Non-pigmented ciliary epithelial cell (primary cell): ENCODE measurements at regions not wholly inside any gene's neighbourhood (a gene's known extent, or its start where the extent isn't known, plus 50 kb on each side); places are given as distances from the start of the nearest gene placed in this dataset.
"Not testable (repeated sequence)": the region's sequence is repeated elsewhere in the genome, so short reads cannot be mapped to it uniquely, and the experiment has no call there.

Experiments used
- DNase-seq: peaks from one replicate; pipeline ENCODE4 v3.0.0-alpha.2; 2010; ENCODE audit warnings: low read depth

DNA sequence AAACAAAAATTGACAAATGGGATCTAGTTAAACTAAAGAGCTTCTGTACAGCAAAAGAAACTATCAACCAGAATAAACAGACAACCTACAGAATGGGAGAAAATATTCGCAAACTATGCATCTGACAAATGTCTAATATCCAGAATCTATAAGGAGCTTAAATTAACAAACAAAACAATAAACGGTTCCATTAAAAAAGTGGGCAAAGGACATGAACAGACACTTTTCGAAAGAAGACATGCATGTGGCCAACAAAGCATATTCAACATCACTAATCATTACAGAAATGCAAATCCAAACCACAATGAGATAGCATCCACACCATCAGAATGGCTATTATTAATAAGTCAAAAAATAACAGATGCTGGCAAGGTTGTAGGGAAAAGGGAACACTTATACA, 50.5 kb upstream of the MED13L start:
- DNase-seq: not testable (repeated sequence)

DNA sequence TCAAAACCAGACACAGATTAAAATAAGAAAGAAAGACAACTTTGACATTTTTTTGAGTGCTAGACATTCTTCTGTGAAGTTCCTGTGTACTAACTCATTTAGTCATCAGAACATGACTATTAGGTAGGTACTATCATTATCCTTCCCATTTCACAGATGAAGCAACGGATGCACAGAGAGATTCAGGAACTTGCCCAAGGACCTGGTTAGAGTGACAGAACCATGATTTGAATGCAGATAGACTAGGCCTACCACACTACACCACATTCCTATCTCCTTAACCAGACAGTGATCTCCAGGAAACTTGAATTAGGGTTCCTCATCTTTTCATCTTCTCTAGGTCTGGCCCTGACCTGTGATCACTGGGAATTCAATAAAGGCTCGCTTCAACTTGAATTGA, 54.4 kb upstream of the MED13L start:
- DNase-seq: no peak

DNA sequence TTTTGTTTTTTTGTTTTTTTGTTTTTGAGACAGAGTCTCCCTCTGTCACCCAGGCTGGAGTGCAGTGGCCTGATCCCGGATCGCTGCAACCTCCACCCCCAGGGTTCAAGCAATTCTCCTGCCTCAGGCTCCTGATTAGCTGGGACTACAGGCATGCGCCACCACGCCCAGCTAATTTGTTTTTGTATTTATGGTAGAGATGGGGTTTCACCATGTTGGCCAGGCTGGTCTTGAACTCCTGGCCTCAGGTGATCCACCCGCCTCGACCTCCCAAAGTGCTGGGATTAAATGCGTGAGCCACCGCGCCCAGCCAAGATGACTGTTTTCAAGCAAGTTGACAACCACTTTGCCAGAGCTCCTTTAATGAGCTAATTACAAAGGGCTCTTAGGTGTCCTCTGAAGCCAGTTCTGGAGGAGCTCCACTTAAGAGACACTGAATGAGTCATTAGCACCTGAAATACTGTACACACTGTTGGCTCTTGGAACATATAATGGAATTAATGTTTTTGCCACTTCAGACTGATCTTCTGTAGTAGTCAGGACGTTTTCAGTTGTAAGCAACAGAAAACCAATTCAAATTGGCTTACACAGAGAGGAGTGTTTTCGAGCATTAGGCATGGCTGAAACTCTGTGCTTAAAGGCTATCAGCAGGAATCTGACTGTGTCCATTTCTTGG, 55.4 kb upstream of the MED13L start:
- no peak for DNase-seq

DNA sequence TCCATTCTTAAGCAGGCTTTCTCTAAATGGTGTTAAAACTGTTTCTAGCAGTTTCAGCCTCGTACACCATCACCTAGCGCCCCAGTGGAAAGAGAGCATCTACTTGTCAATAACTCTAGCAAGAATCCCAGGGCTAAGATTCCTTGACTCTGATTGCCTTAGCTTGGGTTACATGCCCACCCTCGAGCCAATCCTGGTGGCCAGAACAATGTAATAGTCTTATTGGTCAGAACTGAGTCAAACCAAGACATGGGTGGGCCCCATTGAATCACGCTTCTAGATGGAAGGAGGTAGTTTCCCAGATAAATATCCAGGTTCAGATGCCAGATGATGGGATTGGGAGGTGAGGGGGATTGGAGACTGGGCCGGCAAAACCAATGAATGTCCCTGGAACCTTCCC, 55.9 kb upstream of the MED13L start:
- no peak for DNase-seq

DNA sequence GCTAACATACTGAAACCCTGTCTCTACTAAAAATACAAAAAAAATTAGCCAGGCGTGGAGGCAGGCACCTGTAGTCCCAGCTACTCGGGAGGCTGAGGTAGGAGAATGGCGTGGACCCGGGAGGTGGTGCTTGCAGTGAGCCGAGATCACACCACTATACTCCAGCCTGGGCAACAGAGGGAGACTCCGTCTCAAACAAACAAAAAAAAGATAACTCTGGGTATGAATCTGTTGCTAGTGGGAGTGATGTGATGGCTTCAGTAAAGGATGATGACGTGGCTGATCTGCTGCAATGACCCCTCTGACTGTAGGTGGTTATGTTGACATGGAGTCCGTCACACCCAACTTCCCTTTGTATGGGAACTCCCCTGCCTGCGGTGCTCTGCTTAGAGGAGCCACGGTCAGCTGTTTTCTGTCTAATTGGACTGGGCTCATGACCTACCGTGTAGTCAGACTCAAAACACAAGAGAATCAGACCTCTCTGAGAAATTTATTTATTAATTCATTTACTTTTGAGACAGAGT, 59.1 kb upstream of the MED13L start:
- DNase-seq: no peak

DNA sequence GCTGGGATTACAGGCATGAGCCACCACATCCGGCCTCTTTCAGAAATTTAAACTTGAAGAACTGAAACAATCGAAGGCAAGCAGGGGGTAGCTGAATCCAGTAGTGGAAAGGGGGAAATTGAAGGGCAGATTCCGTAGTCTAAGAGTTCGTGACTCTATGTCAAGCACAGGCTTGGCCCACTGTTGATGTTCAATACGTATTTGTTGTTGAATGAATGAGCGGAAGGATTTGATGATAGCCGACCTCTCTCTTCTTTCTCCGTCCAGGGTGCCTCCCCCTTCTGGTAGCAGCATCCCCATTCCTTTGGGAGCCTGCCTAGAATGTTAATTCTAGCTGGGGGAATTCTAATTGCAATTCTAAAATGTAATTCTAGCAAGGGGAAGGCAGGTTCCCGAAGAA, 59.8 kb upstream of the MED13L start:
- DNase-seq: no peak

DNA sequence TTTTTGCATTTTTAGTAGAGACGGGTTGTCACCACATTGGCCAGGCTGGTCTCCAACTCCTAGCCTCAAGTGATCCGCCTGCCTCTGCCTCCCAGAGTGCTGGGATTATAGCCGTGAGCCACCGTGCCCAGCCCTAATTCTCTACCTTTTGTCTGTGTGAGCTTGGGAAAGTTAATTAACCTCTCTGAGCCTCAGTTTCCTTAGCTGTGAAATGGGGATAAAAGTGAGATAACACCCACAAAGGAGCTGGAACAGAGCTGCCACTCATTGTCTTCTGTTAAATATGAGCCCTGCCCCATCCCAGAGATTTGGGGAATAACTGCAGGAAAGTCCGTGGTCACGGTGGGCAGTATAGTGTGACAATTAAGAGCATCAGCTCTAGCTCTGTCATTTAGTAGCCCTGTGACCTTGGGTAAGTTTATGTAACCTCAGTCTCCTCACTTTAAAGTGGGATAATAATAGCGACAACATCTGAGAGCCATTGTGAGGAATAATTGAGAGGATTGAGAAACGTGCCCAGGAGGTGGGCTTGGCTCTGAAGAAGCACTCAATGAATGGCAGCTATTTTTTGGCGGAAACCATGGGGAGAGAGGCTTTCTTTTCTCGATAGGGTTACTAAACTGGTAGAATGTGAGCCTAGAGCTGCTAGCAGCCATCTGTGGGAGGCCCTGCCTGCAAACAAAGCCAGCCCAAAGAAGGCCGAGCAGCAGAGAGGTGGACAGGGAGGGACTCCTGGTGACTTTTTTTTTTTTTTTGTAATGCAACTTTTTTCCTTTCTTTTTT, 60.8 kb upstream of the MED13L start:
- no peak for DNase-seq

DNA sequence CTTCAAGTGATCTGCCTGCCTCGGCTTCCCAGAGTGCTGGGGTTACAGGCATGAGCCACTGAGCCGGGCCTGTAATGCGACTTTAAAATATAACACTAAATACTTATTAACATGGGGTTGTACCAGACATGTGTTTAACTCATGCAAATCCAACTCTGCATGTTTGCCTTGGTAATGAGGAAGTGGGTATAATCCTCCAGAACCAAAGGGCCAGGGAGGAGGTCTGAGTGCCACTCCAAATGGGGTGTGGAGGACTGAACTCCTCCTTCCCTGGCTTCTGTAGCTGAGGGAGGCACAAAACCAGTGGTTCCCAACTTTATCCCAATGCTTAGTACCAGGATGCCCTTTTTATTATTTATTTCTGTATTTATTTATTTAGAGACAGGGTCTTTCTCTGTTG, 61.6 kb upstream of the MED13L start:
- DNase-seq: no peak

DNA sequence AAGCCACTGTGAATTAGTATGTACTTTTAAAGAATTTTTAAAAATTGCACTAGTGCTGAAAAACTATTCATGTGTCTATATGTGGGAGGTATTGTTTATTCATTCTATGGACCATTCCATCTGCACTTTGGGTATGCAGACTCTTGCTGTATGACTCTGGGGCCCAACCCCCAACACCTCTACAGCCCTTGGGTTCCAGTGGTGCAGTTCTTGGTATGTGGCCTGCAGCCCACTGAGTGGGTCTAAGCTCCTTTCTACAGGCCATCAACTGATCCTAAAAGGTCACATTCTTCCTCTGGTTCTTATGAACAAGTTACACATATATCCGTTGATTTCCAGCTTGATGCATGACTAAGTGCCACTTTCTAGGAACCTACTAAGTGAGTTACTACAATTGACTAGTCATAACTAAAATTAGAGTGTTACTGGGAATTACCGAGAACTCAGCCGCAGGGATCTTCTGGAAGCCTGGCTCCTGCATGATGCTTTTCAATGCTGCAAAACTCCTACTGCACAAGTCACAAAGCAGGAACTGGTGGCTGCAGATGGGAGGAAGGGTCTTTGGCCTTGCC, 62.4 kb upstream of the MED13L start:
- DNase-seq: no peak

DNA sequence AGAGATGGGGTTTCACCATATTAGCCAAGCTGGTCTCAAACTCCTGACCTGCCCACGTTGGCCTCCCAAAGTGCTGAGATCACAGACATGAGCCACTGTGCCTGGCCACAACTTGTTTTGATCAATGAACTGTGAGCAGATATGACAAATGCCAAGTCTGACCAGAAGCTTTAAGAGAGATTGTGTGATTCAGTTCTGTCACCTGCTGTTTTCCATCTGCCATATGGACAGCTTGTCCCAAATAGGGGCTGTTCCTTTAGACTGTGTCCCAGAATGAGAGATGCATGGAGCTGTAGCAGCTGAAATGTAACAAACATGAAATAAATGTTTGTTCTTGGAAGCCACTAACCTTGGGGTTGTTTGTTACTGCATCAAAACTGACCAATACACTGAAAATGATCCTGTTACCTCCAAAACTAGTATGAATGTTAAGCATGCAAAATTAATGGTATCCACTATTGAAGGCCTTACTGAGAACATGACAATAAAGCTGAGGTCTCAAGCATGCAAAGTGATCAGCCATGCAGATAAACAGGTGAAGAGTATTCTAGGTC, 65.9 kb upstream of the MED13L start:
- DNase-seq: no peak

DNA sequence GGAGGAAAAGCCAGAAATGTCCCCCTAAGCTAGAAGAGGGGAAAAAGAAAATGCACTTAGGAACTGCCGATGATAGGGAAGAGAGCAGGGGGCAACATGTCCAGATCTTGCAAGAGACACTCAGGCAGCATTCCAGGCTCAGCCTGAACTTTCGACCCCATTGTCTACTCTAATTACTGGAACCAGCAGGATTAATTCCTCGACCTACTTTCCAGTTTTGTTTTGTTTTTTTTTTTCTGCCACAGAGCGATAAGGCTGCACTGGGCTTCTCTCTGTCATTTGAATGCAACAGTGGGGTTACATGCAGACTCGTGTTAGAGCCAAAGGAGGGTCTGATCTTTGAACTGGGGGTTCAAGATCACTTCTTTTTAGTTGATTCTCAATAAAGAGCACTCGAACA, 68.7 kb upstream of the MED13L start:
- no peak for DNase-seq

DNA sequence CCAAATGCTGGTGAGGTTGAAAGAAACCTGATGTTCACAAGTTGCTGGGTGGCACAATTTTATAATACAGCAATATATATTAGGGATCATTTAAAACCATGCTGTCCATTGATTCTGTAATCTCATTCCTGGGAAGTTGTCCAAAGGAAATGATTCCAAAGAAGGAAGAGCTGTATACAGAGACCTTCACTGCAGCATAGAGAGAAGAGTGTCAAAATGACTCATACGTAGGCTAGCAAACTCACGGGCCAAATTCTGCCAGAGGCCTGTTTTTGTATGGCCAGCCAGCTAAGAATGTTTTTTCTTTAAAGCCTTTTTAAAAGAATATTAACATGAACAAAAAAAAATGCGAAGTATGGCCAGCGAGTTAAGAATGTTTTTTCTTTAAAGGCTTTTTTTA, 69.2 kb upstream of the MED13L start:
- DNase-seq: peak; percentile 49

DNA sequence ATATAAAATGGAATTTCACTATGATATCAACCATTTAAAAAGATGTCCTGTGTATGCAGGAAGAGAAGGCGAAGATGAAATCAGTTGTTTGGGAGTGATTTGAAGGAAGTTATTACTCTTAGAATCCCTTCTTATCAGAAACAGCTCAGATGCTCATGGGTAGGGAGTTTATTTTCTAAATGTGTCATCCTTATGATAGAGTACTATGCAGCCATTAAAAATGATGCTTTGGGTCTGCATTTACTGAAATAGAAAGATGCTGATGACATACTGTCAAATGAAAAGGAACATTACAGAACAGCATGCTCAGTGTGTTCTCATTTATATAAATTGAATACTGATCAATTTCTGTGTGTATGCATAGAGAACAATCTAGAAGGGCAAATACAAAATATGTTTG, 69.8 kb upstream of the MED13L start:
- DNase-seq: no peak

DNA sequence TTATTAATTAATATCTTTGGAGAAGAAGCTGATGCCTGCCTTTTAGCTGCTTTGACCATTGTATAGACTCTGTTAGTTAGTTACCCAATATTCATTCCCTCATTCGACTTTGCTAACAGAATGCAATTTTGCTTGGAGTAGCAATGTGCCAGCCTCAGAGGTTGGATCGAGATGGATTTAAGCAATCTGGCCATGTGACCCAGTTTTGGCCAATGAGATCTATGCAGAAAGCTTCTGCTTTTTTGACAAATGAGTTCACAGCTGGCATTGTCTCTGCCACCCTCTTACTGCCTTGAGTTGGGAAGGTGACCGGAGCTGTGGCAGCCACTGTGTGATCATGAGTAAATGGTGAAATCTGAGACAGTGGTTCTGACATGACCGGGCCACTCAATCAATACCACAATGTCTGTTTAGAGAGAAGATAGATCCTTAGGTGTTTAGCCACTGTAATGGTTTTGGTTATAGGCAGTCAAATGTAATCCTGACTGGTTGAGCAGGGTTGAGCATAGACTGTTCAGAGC, 74.9 kb upstream of the MED13L start:
- DNase-seq: no peak

DNA sequence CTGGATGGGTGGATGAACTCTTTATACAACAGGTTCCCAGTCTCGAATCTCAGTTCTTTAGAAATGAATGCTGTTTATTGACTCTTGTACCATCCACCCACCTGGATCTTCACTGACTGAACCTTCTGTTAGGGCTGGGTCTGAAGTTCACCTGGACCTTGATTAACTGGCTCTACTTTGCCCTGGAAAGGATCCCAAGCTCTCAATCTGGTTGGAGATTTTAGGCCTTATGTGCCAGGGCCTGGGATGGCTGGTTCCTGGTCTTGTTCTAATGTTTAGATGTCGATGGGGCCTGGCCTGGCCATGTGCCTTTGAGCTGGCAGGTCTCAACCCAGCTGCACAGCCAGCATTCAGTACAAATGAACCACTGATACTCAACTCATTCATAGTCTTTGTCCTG, 76.5 kb upstream of the MED13L start:
- DNase-seq: no peak

DNA sequence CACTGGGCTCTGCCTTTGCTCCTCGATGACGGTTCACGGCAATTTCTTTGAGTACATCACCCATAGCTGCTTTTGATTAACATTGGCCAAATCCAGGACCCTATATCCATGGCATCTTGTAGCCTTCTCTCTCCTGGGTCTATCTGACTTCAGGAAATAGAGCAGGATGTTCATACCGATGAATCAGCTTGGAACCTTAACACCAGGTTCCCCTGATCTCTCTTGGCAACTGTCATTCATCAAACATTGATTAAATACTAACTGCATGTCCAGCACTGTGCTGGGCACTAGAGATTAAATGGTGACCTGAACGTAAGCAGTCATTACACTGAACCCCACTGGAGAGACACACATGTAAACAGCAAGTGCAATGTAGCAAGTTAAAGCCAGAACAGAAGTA, 77.0 kb upstream of the MED13L start:
- DNase-seq: no peak

DNA sequence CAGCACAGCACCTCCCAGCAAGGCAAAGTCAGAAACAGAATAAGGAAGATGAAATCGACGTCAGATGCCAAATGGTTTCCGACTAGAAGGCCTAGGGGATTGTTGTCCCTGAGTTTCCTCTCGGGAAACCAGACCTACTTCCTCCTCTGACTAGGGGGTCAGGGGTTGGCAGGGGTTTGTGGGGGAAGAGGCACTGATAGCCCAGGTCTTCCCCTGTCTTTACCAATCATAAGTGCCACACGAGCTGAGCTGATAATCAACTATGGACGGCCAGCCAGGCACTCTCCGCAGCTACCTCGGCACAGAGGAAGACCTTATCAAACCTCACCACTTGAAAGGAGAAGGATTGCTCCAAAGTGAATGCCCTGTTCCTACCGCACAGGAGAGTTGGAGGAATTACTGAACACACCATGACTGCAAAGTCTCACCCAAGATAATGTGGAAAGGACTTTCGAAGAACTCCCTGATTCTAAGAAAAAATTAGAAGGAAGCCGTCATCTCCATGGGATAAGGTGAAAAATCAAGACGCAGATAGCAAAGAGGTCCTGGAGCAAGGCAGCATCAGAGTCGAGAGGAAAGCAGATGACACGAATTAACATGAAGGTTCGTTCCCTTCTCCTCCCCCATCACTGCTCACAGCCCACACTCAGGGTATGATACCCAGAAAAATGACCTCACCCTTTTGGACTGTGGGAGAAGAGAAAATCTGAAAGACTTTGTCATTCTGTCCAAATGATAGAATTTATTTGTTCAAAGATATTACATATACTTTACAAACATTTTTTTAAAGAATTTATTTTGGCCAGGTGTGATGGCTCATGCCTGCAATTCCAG, 77.7 kb upstream of the MED13L start:
- DNase-seq: no peak

DNA sequence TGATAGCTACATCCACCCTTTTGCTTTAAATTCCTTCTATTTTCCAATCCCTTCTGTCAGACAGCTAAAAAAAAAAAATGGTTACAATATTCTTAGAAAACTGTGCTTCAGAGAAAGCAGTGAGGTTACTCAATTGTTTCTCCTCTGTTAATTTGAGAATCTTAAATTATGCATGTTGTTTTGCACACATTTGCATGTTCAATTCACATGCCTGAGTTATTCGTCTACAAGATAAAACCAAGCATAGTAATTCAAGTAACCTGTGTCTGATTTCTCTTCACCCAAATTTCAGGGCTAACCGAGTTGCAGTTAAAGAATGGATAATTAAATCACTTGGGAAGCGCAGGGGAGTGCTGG, 81.0 kb upstream of the MED13L start:
- DNase-seq: no peak

DNA sequence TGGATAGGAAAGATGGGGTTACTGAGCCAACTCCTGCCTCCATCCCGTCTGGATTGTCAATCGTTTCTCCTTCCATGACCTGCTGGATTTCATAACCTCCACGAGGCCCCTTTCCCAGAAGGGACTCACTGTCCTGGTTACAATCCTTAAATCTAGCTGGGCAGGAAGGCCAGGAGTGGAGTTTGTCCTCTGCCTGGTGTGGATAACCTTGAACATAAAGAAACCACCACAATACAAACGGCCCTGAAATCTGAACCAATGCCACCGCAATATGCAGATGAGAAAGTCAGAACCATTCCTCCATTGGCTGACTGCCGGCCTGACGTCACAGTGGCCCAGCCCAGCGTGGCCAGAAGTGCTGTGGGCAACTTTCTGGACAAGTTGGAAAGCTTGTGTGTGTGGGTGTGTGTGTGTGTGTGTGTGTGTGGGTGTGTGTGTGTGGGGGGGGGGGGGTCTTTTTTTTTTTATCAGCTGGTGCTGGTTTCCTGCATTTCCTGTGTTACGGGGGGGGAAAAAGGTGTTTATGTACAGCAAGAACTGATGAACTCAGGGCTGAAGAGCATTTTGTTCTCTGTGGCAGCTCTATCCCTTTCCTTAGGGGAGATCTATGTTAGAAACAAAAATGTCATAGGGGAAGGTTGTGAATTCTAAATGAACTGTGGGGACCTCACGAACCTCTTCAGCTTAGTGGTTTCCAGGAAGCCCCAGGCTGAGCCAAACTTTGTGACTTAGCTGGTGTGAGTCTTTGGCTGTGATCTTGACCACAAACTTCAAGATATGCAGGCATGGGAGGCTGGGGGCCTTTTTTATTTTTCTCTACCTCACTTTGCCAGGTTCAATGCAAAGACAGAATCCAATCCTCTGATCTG, 81.6 kb upstream of the MED13L start:
- DNase-seq: no peak

DNA sequence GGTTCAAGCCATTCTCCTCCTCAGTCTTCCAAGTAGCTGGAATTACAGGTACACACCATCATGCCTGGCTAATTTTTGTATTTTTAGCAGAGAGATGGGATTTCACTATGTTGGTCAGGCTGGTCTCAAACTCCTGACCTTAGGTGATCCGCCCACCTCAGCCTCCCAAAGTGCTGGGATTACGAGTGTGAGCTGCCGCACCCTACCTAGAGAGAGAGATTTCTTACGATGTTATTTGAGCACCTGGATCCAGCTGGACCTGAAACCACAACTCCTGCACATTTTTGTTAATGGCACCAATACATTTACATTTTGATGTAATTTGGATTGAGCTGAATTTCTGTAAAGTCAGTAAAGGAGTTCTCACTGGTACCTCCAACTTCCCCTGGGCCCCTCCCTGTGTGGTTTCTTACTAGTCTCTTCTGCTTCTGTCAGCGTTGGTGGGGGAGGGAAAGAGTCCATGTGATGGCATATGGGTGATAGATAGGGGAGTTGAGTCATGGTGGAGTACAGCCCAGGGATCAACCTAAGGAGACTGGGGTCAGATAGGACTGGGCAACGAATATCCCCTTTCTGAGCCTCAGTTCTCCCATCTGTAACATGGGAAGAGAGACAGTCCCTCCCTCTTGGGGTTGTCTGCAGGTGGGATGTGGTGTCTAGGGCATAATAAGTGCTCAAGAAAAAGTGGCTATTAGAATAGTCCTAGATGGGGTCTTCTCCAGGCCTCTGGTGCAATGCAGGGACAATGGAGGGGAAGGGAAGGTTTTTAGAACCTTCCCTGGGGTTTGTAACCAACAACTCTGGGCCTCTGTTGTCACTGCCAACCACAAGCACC, 83.3 kb upstream of the MED13L start:
- no peak for DNase-seq
